ENCODE measurements at regions not wholly inside any gene's neighbourhood (a gene's known extent, or its start where the extent isn't known, plus 50 kb on each side); places are given as distances from the start of the nearest gene placed in this dataset.

- DNase-seq, result no peak
Observed at GRCh38 chr2:2867397-2867979, 510.1 kb downstream of the EIPR1 start.

GRCh38 chr2:2866459-2866858, 511.2 kb downstream of the EIPR1 start:
- no peak for DNase-seq

GRCh38 chr2:2862386-2862785, 515.2 kb downstream of the EIPR1 start:
- DNase-seq, result no peak

- no peak for DNase-seq
Observed at GRCh38 chr2:2861666-2862240, 515.9 kb downstream of the EIPR1 start.

- DNase-seq, result no peak
Observed at GRCh38 chr2:2860589-2861300, 516.9 kb downstream of the EIPR1 start.

GRCh38 chr2:2859732-2860131, 517.9 kb downstream of the EIPR1 start:
- DNase-seq, result no peak

GRCh38 chr2:2859164-2859563, 518.5 kb downstream of the EIPR1 start:
- DNase-seq, result no peak

GRCh38 chr2:2856723-2857415, 520.7 kb downstream of the EIPR1 start:
- no peak for DNase-seq

GRCh38 chr2:2855297-2855696, 522.3 kb downstream of the EIPR1 start:
- no peak for DNase-seq

- no peak for DNase-seq
Observed at GRCh38 chr2:2853346-2853745, 522.3 kb upstream of the MYT1L start.

GRCh38 chr2:2851806-2852777, 521.0 kb upstream of the MYT1L start:
- no peak for DNase-seq

GRCh38 chr2:2851316-2851715, 520.2 kb upstream of the MYT1L start:
- DNase-seq, result no peak

- DNase-seq, result no peak
Observed at GRCh38 chr2:2850859-2851258, 519.8 kb upstream of the MYT1L start.

GRCh38 chr2:2850218-2850755, 519.2 kb upstream of the MYT1L start:
- no peak for DNase-seq

GRCh38 chr2:2849464-2850217, 518.6 kb upstream of the MYT1L start:
- DNase-seq, result no peak

- DNase-seq, result no peak
Observed at GRCh38 chr2:2848621-2849333, 517.7 kb upstream of the MYT1L start.

GRCh38 chr2:2848198-2848597, 517.1 kb upstream of the MYT1L start:
- DNase-seq, result no peak

- no peak for DNase-seq
Observed at GRCh38 chr2:2847209-2847676, 516.2 kb upstream of the MYT1L start.

- DNase-seq, result no peak
Observed at GRCh38 chr2:2846332-2847208, 515.5 kb upstream of the MYT1L start.

- DNase-seq, result no peak
Observed at GRCh38 chr2:2845806-2846315, 514.8 kb upstream of the MYT1L start.
